ENCODE measurements at regions not wholly inside any gene's neighbourhood (a gene's known extent, or its start where the extent isn't known, plus 50 kb on each side); places are given as distances from the start of the nearest gene placed in this dataset.
"Not testable (repeated sequence)": the region's sequence is repeated elsewhere in the genome, so short reads cannot be mapped to it uniquely, and the experiment has no call there.

DNA sequence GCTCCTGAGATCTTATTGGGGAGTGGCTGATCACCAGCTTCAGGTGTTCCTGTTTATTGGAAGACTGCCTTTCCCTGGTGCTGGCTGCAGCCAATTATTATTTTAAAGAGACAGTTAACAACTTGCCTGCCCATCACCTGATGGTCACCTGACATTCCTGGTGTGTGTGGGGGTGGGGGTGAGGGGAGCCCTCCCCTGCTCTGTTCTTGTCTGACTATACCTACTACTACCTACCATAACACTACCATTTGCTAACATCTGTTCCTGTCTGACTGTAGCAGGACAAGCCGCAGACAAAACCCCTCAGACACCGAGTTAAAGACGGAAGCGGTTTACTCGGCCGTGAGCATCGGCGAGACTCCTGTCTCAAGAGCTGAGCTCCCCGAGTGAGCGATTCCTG lies 54.9 kb upstream of the NBPF3 start:
- peaks cover 8% of the 10 kb centered on the region for H3K4me1 Mint-ChIP-seq (ENCODE audit: low read depth, unreplicated experiment)
- peaks cover 10% of the 10 kb centered on the region for H3K27me3 Mint-ChIP-seq (ENCODE audit: unreplicated experiment)
- peaks cover 11% of the 10 kb centered on the region for H3K9me3 Mint-ChIP-seq (ENCODE audit: unreplicated experiment)
- H3K4me3 Mint-ChIP-seq (ENCODE audit: unreplicated experiment), result no peak overlapping the region
- no peak overlapping the region for H3K27ac Mint-ChIP-seq (ENCODE audit: unreplicated experiment)
- TF ChIP-seq, protein P1, sequence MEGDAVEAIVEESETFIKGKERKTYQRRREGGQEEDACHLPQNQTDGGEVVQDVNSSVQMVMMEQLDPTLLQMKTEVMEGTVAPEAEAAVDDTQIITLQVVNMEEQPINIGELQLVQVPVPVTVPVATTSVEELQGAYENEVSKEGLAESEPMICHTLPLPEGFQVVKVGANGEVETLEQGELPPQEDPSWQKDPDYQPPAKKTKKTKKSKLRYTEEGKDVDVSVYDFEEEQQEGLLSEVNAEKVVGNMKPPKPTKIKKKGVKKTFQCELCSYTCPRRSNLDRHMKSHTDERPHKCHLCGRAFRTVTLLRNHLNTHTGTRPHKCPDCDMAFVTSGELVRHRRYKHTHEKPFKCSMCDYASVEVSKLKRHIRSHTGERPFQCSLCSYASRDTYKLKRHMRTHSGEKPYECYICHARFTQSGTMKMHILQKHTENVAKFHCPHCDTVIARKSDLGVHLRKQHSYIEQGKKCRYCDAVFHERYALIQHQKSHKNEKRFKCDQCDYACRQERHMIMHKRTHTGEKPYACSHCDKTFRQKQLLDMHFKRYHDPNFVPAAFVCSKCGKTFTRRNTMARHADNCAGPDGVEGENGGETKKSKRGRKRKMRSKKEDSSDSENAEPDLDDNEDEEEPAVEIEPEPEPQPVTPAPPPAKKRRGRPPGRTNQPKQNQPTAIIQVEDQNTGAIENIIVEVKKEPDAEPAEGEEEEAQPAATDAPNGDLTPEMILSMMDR (IDR thresholded peaks at IDR 0.05; ENCODE audit: partially characterized antibody, unreplicated experiment), result no peak
- no peak for DNase-seq
- H3K36me3 Mint-ChIP-seq (ENCODE audit: unreplicated experiment), result peaks cover 15% of the 10 kb centered on the region

DNA sequence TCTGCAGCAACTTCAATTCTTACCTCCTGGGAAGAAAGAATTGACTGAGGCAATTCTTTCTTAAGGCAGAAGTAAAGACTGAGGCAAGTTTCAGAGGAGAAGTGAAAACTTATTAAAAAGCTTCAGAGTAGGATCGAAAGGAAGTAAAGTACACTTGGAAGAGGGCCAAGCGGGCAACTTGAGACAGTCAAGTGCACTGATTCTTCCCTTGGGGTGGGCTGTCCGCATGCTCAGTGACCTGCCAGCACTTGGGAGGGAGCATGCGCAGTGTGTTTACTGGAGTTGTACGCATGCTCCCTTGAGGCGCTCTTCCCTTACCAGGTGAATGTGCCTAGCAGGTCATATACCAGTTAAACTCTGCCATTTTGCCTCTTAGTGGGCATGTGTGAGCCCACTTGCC lies 55.3 kb upstream of the NBPF3 start:
- H3K27ac Mint-ChIP-seq (ENCODE audit: unreplicated experiment), result no peak overlapping the region
- peaks cover 8% of the 10 kb centered on the region for H3K4me1 Mint-ChIP-seq (ENCODE audit: low read depth, unreplicated experiment)
- DNase-seq, result no peak
- no peak overlapping the region for H3K4me3 Mint-ChIP-seq (ENCODE audit: unreplicated experiment)
- peaks cover 10% of the 10 kb centered on the region for H3K27me3 Mint-ChIP-seq (ENCODE audit: unreplicated experiment)
- H3K36me3 Mint-ChIP-seq (ENCODE audit: unreplicated experiment), result peaks cover 11% of the 10 kb centered on the region
- TF ChIP-seq, protein P1 (IDR thresholded peaks at IDR 0.05; ENCODE audit: partially characterized antibody, unreplicated experiment), result no peak
- H3K9me3 Mint-ChIP-seq (ENCODE audit: unreplicated experiment), result peaks cover 7% of the 10 kb centered on the region

DNA sequence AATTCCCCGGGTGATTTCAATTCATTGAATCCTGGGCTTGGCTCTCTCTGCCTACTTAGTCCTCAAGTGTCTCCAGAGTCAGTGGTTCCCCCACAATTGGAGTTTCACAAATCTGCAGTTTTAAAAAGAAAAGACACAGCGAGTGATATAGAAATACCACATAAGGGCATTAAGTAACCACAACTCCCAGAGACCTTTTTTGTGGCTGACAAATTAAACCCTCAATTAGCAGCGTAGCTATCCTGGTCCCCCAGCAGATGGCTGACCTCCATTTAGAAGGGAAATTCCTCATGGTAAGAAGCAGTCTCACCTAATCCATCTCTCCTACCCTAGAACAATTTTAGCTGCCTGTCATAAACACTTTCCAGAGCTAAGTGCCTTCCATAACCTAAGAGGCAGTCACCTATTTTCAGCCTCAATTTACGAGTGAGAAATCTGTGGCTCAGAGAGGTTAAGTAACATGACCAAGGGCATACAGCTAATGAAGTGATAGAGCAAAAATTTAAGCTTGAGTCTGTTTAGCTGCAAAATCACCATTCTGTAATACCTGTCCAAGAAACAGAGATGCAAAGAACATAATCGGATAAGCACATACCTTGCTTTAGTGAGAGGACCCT lies 56.0 kb upstream of the NBPF3 start:
- peaks cover 7% of the 10 kb centered on the region for H3K9me3 Mint-ChIP-seq (ENCODE audit: unreplicated experiment)
- no peak overlapping the region for H3K27ac Mint-ChIP-seq (ENCODE audit: unreplicated experiment)
- peaks cover 11% of the 10 kb centered on the region for H3K36me3 Mint-ChIP-seq (ENCODE audit: unreplicated experiment)
- no peak overlapping the region for H3K4me3 Mint-ChIP-seq (ENCODE audit: unreplicated experiment)
- peaks cover 10% of the 10 kb centered on the region for H3K27me3 Mint-ChIP-seq (ENCODE audit: unreplicated experiment)
- peaks cover 8% of the 10 kb centered on the region for H3K4me1 Mint-ChIP-seq (ENCODE audit: low read depth, unreplicated experiment)
- DNase-seq, result no peak
- TF ChIP-seq, protein P1 (IDR thresholded peaks at IDR 0.05; ENCODE audit: partially characterized antibody, unreplicated experiment), result no peak

DNA sequence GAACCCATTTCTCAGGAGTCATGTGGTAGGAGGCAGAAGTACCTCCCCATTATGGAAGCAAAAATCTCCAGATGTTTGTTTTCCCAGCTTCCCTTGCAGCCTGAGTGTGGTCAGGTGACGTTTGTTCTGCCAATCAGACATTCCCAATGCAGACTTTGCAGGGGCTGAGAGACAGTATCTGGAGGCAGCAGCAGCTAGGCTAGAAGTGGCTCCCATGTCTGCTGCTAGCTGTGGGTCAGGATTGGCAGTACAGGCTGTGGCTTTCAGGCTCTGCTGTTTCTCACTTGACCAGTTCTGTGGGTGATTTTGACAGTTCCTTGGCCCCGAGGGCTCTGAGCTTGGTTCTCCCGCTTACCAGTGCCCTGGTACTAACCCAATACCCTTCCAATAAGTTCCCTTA lies 58.6 kb upstream of the NBPF3 start:
- no peak overlapping the region for H3K4me3 Mint-ChIP-seq (ENCODE audit: unreplicated experiment)
- H3K9me3 Mint-ChIP-seq (ENCODE audit: unreplicated experiment), result peaks cover 6% of the 10 kb centered on the region
- peaks cover 10% of the 10 kb centered on the region for H3K27me3 Mint-ChIP-seq (ENCODE audit: unreplicated experiment)
- peaks cover 9% of the 10 kb centered on the region for H3K36me3 Mint-ChIP-seq (ENCODE audit: unreplicated experiment)
- no peak overlapping the region for H3K27ac Mint-ChIP-seq (ENCODE audit: unreplicated experiment)
- peaks cover 8% of the 10 kb centered on the region for H3K4me1 Mint-ChIP-seq (ENCODE audit: low read depth, unreplicated experiment)
- DNase-seq, result no peak
- TF ChIP-seq, protein P1 (IDR thresholded peaks at IDR 0.05; ENCODE audit: partially characterized antibody, unreplicated experiment), result no peak

DNA sequence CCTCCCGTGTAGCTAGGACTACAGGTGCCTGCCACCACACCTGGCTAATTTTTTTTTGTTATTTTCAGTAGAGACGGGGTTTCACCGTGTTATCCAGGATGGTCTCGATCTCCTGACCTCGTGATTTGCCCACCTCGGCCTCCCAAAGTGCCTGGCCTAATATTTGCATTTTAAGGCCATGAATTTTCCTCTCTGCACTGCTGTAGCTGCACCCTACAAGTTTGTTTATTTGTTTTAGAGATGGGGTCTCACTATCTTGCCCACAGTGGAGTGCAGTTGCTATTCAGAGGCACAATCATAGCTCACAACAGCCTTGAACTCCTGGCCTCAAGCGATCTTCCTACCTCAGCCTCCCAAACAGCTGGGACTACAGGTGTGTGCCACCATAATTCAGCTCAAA lies 59.8 kb upstream of the NBPF3 start:
- not testable (repeated sequence) for H3K4me1 Mint-ChIP-seq (ENCODE audit: low read depth, unreplicated experiment); DNase-seq; H3K9me3 Mint-ChIP-seq (ENCODE audit: unreplicated experiment); H3K36me3 Mint-ChIP-seq (ENCODE audit: unreplicated experiment); H3K27ac Mint-ChIP-seq (ENCODE audit: unreplicated experiment); H3K4me3 Mint-ChIP-seq (ENCODE audit: unreplicated experiment); H3K27me3 Mint-ChIP-seq (ENCODE audit: unreplicated experiment)
